Parathyroid adenoma (tissue), 2 donors: ENCODE measurements at regions not wholly inside any gene's neighbourhood (a gene's known extent, or its start where the extent isn't known, plus 50 kb on each side); places are given as distances from the start of the nearest gene placed in this dataset.

Source experiments
- H2AFZ ChIP-seq: fragments of 300-600 bp; sonication (generic); one replicate; pipeline ENCODE4 v1.7.0; 2017; ENCODE audit warnings: antibody characterized with exemption, mild to moderate bottlenecking
- H3K27ac ChIP-seq: fragments of 300-600 bp; sonication (generic); one replicate; pipeline ENCODE4 v1.7.0; 2017
- H3K27me3 ChIP-seq: fragments of 300-600 bp; sonication (generic); one replicate; pipeline ENCODE4 v1.7.0; 2017; ENCODE audit warnings: low read length; ENCODE audit not compliant: control insufficient read depth, insufficient read depth
- H3K36me3 ChIP-seq: fragments of 300-600 bp; sonication (generic); one replicate; pipeline ENCODE4 v1.7.0; 2017; ENCODE audit warnings: low read length; ENCODE audit not compliant: control insufficient read depth, insufficient read depth
- H3K4me1 ChIP-seq: fragments of 300-600 bp; sonication (generic); one replicate; pipeline ENCODE4 v1.7.0; 2017; ENCODE audit warnings: control low read depth
- H3K4me2 ChIP-seq: fragments of 300-600 bp; sonication (generic); one replicate; pipeline ENCODE4 v1.7.0; 2017; ENCODE audit warnings: low read length
- H3K4me3 ChIP-seq: fragments of 300-600 bp; sonication (generic); one replicate; pipeline ENCODE4 v1.7.0; 2017; ENCODE audit warnings: low read depth, low read length
- H3K79me2 ChIP-seq: fragments of 300-600 bp; sonication (generic); one replicate; pipeline ENCODE4 v1.7.0; 2017; ENCODE audit warnings: control low read depth
- H3K9ac ChIP-seq: fragments of 300-600 bp; sonication (generic); one replicate; pipeline ENCODE4 v1.7.0; 2017; ENCODE audit warnings: mild to moderate bottlenecking
- H3K9me3 ChIP-seq: fragments of 300-600 bp; sonication (generic); one replicate; pipeline ENCODE4 v1.7.0; 2017; ENCODE audit warnings: low read length; ENCODE audit not compliant: control insufficient read depth
- TF ChIP-seq, protein P1 (sequence below): fragments of 300-600 bp; sonication (generic); IDR thresholded peaks from one replicate; pipeline ENCODE4 v1.7.0; 2017; ENCODE audit warnings: antibody characterized with exemption, mild to moderate bottlenecking
- donor health status: primary hyperparathyroidism.

DNA sequence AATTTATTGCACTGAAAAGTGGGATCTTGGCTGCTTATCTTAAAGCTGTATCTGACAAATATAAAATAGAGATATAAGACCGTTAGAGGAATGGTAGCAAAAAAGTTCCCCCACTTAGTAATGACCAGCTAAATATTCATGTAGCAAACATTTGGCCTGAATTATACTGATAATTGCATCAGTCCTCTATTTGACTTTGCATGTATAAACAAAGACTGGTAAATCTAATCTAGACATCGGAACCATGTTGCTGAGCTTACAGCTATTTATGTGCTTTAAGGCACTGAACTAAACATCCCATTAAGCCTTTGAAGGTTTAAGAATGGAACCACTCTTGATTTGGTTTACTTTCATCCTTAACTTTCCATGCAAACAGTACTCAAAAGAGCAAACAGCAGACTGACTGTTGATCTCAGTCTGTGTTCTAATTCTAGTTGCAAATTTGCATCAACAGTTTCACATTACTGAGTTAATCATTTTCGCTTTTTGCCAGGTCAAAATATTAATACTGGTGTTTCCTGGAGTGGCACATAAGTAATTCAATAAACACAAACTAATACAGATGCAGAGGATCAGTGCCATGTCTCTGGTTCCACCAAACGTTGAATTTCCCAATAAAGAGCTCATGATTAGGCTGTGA, 203.5 kb upstream of the HTR2A start:
- H2AFZ ChIP-seq, result no peak overlapping the region
- H3K4me1 ChIP-seq, result no peaks in the 10 kb centered on the region
- H3K79me2 ChIP-seq, result no peaks in the 10 kb centered on the region
- H3K9me3 ChIP-seq, result no peaks in the 10 kb centered on the region
- H3K27ac ChIP-seq, result no peak overlapping the region
- H3K9ac ChIP-seq, result no peak overlapping the region
- TF ChIP-seq, protein P1, sequence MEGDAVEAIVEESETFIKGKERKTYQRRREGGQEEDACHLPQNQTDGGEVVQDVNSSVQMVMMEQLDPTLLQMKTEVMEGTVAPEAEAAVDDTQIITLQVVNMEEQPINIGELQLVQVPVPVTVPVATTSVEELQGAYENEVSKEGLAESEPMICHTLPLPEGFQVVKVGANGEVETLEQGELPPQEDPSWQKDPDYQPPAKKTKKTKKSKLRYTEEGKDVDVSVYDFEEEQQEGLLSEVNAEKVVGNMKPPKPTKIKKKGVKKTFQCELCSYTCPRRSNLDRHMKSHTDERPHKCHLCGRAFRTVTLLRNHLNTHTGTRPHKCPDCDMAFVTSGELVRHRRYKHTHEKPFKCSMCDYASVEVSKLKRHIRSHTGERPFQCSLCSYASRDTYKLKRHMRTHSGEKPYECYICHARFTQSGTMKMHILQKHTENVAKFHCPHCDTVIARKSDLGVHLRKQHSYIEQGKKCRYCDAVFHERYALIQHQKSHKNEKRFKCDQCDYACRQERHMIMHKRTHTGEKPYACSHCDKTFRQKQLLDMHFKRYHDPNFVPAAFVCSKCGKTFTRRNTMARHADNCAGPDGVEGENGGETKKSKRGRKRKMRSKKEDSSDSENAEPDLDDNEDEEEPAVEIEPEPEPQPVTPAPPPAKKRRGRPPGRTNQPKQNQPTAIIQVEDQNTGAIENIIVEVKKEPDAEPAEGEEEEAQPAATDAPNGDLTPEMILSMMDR, result no peak
- no peaks in the 10 kb centered on the region for H3K36me3 ChIP-seq
- no peaks in the 10 kb centered on the region for H3K27me3 ChIP-seq
- no peak overlapping the region for H3K4me2 ChIP-seq
- H3K4me3 ChIP-seq, result no peak overlapping the region

DNA sequence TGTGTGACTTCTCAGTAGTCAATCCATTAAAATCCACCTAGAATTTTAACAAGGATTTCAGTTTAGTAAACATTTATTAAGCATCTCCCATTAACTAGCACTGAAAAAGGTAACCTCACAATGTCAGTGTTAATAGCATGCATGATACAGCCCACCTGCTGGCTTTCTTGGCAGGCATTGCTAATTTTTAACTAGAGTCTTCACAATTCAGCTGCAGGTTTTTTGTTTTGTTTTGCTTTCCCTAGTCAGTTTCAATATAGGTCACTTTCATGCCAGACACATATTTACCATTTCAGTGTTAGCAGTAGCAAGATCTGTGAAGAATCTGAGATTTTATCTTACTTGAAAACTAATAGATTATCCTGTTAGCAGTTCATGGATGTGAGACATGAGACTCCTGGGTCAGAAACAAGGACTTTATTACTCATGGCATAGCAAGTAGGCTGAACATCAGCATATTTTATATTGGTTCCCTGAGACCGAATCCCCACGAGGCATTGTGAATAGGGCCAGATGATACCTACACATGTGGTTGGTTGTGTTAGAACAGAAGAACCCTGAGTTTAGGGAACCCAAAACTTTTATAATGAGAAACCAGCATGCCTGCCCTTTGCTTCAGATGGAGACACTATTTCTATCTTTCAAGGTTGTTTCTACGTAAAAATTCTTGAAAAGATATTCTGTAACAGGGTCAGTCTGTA, 198.0 kb upstream of the HTR2A start:
- Histone ChIP-seq H2AFZ (no peak overlapping the region), H3K9ac (no peak overlapping the region), H3K36me3 (no peaks in the 10 kb centered on the region), H3K27me3 (no peaks in the 10 kb centered on the region), H3K4me1 (no peaks in the 10 kb centered on the region), H3K4me2 (no peak overlapping the region), H3K4me3 (no peak overlapping the region), H3K27ac (no peak overlapping the region), H3K79me2 (no peaks in the 10 kb centered on the region), H3K9me3 (no peaks in the 10 kb centered on the region)
- TF ChIP-seq, protein P1, result no peak

DNA sequence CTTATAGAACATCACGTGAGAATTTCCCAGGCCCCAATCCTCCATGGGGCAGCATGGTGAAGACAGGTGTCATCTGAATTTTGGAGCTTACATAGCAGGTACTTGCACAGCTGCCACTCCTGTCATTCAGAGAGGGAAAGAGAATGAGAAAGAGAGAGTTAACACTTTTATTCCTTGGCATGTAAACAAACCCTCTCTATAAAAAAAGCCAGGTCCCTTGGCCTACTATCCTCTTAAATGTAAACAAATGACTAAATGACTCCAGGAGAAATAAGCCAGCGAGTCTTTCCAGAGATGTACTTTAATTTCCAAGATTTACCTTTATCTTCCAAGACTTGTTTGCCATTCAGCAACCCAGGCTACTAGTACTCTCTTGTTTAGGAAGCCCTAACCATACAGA, 195.3 kb upstream of the HTR2A start:
- Histone ChIP-seq H2AFZ (no peak overlapping the region), H3K27me3 (no peaks in the 10 kb centered on the region), H3K36me3 (no peaks in the 10 kb centered on the region), H3K4me1 (no peaks in the 10 kb centered on the region), H3K4me3 (no peak overlapping the region), H3K4me2 (no peak overlapping the region), H3K9ac (no peak overlapping the region), H3K9me3 (no peaks in the 10 kb centered on the region), H3K27ac (no peak overlapping the region), H3K79me2 (no peaks in the 10 kb centered on the region)
- TF ChIP-seq, protein P1, result no peak

DNA sequence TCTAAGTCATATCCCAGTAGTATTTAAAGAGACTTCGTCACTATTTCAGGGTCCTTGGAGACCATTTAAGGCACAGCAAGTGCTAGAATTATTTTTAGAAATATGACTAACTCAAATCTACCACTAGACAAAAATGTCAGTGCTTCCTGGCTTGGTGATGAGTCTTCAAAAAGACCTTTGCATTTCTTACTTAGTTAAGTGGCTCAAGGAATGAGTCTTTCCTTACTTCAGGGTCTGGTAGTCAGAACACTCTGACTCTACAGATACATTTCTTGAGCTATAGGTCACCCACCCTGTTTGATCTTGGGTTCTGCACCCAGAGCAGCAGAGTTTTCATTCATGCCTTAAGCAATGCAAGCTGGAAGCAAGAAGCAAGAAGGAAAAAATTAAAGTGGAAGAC, 191.0 kb upstream of the HTR2A start:
- Histone ChIP-seq H3K36me3 (no peaks in the 10 kb centered on the region), H3K4me1 (no peaks in the 10 kb centered on the region), H3K27me3 (no peaks in the 10 kb centered on the region), H3K4me3 (no peak overlapping the region), H3K4me2 (no peak overlapping the region), H3K9me3 (no peaks in the 10 kb centered on the region), H3K27ac (no peak overlapping the region), H3K9ac (no peak overlapping the region), H2AFZ (no peak overlapping the region), H3K79me2 (no peaks in the 10 kb centered on the region)
- TF ChIP-seq, protein P1, result no peak

DNA sequence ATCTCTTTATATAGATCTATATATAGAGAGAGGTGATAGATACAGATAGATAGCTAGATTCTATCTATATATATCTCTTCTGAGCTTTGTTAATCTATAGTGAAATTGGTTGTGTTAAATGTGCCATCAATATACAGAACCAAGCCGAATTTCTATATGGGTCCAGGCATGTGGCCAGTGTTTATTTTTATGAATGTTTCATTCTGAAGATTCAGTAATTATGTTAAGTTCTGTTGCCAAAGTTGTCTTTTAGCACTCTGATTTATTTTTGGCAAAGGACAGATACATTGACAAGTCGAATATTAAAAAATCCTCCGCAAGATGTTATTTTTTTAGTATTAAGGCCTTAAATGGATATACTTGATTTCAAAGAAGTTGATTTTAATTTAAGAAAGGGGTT, 190.4 kb upstream of the HTR2A start:
- no peaks in the 10 kb centered on the region for H3K36me3 ChIP-seq
- H3K9ac ChIP-seq, result no peak overlapping the region
- H2AFZ ChIP-seq, result no peak overlapping the region
- H3K27ac ChIP-seq, result no peak overlapping the region
- H3K27me3 ChIP-seq, result no peaks in the 10 kb centered on the region
- TF ChIP-seq, protein P1, result no peak
- H3K79me2 ChIP-seq, result no peaks in the 10 kb centered on the region
- no peaks in the 10 kb centered on the region for H3K4me1 ChIP-seq
- H3K4me2 ChIP-seq, result no peak overlapping the region
- no peak overlapping the region for H3K4me3 ChIP-seq
- H3K9me3 ChIP-seq, result no peaks in the 10 kb centered on the region
